ENCODE measurements at regions not wholly inside any gene's neighbourhood (a gene's known extent, or its start where the extent isn't known, plus 50 kb on each side); places are given as distances from the start of the nearest gene placed in this dataset.

DNA sequence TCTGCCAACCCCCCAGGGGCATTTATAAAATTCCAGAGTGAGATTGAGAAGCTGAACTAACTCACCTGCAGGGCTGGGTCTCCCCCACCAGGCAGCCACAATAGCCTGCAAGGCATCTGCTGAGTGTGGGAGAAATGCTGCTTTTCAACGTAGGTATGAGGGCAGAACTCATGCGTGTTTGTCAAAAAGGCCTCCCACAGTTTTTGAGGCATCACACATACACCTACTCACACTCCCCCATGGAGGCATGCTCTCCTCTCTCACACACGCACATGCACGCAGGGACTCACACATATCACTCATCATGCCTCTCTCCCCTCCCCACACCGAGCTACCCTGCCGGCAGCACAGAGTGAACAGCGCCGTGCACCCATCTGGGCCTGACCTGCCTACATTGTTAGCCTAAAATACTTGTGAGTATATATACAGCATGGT lies 390.5 kb downstream of the FGF9 start:
- no peak for TF ChIP-seq POLR2A (IDR thresholded peaks at IDR 0.05)
- TF ChIP-seq, protein P1, sequence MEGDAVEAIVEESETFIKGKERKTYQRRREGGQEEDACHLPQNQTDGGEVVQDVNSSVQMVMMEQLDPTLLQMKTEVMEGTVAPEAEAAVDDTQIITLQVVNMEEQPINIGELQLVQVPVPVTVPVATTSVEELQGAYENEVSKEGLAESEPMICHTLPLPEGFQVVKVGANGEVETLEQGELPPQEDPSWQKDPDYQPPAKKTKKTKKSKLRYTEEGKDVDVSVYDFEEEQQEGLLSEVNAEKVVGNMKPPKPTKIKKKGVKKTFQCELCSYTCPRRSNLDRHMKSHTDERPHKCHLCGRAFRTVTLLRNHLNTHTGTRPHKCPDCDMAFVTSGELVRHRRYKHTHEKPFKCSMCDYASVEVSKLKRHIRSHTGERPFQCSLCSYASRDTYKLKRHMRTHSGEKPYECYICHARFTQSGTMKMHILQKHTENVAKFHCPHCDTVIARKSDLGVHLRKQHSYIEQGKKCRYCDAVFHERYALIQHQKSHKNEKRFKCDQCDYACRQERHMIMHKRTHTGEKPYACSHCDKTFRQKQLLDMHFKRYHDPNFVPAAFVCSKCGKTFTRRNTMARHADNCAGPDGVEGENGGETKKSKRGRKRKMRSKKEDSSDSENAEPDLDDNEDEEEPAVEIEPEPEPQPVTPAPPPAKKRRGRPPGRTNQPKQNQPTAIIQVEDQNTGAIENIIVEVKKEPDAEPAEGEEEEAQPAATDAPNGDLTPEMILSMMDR (IDR thresholded peaks at IDR 0.05 in 4 of 5, conservative IDR thresholded peaks at IDR 0.05 in 1 of 5) = no peak

Measured in gastrocnemius medialis (tissue), 4 donors.